ENCODE measurements at regions not wholly inside any gene's neighbourhood (a gene's known extent, or its start where the extent isn't known, plus 50 kb on each side); places are given as distances from the start of the nearest gene placed in this dataset.

GRCh38 chr15:98131924-98132323 lies 171.4 kb downstream of the ARRDC4 start:
- Histone ChIP-seq H3K79me2 (ENCODE audit: low read length) (no peaks in the 10 kb centered on the region), H3K9me3 (ENCODE audit: insufficient read depth, low read length) (no peaks in the 10 kb centered on the region), H2AFZ (ENCODE audit: low read depth, low read length) (no peak overlapping the region), H3K27ac (ENCODE audit: low read length) (no peak overlapping the region), H3K36me3 (replicated peaks; ENCODE audit: low read depth, low read length) (no peaks in the 10 kb centered on the region), H3K4me1 (ENCODE audit: low read length) (no peaks in the 10 kb centered on the region), H3K4me2 (ENCODE audit: low read length) (no peak overlapping the region), H3K4me3 (ENCODE audit: low read length) (no peak overlapping the region), H3K27me3 (ENCODE audit: low read depth, low read length) (no peaks in the 10 kb centered on the region), H3K9ac (ENCODE audit: low read length) (no peak overlapping the region), H4K20me1 (ENCODE audit: insufficient read depth, low read length) (no peaks in the 10 kb centered on the region)
- TF ChIP-seq CTCF (IDR thresholded peaks at IDR 0.05; ENCODE audit: low read depth, low read length): no peak
- TF ChIP-seq EZH2phosphoT487 (IDR thresholded peaks at IDR 0.05; ENCODE audit: low read depth): no peak

- H3K9me3 ChIP-seq (ENCODE audit: insufficient read depth, low read length): no peaks in the 10 kb centered on the region
- H4K20me1 ChIP-seq (ENCODE audit: insufficient read depth, low read length): no peaks in the 10 kb centered on the region
- H2AFZ ChIP-seq (ENCODE audit: low read depth, low read length): no peak overlapping the region
- H3K9ac ChIP-seq (ENCODE audit: low read length): no peak overlapping the region
- no peak overlapping the region for H3K4me3 ChIP-seq (ENCODE audit: low read length)
- no peak overlapping the region for H3K27ac ChIP-seq (ENCODE audit: low read length)
- H3K36me3 ChIP-seq (replicated peaks; ENCODE audit: low read depth, low read length): no peaks in the 10 kb centered on the region
- H3K79me2 ChIP-seq (ENCODE audit: low read length): no peaks in the 10 kb centered on the region
- no peak overlapping the region for H3K4me2 ChIP-seq (ENCODE audit: low read length)
- H3K4me1 ChIP-seq (ENCODE audit: low read length): no peaks in the 10 kb centered on the region
- TF ChIP-seq EZH2phosphoT487 (IDR thresholded peaks at IDR 0.05; ENCODE audit: low read depth) (no peak), CTCF (IDR thresholded peaks at IDR 0.05; ENCODE audit: low read depth, low read length) (no peak)
- no peaks in the 10 kb centered on the region for H3K27me3 ChIP-seq (ENCODE audit: low read depth, low read length)
Observed at GRCh38 chr15:98134905-98135304, 174.4 kb downstream of the ARRDC4 start.

GRCh38 chr15:98138910-98139309 lies 178.4 kb downstream of the ARRDC4 start:
- no peak overlapping the region for H3K4me2 ChIP-seq (ENCODE audit: low read length)
- H3K9me3 ChIP-seq (ENCODE audit: insufficient read depth, low read length): no peaks in the 10 kb centered on the region
- H3K27ac ChIP-seq (ENCODE audit: low read length): no peak overlapping the region
- TF ChIP-seq EZH2phosphoT487 (IDR thresholded peaks at IDR 0.05; ENCODE audit: low read depth) (no peak), CTCF (IDR thresholded peaks at IDR 0.05; ENCODE audit: low read depth, low read length) (no peak)
- no peaks in the 10 kb centered on the region for H3K79me2 ChIP-seq (ENCODE audit: low read length)
- no peak overlapping the region for H2AFZ ChIP-seq (ENCODE audit: low read depth, low read length)
- no peaks in the 10 kb centered on the region for H3K36me3 ChIP-seq (replicated peaks; ENCODE audit: low read depth, low read length)
- H4K20me1 ChIP-seq (ENCODE audit: insufficient read depth, low read length): no peaks in the 10 kb centered on the region
- no peak overlapping the region for H3K9ac ChIP-seq (ENCODE audit: low read length)
- H3K27me3 ChIP-seq (ENCODE audit: low read depth, low read length): no peaks in the 10 kb centered on the region
- no peak overlapping the region for H3K4me3 ChIP-seq (ENCODE audit: low read length)
- no peaks in the 10 kb centered on the region for H3K4me1 ChIP-seq (ENCODE audit: low read length)

GRCh38 chr15:98139337-98139736 lies 178.8 kb downstream of the ARRDC4 start:
- Histone ChIP-seq H4K20me1 (ENCODE audit: insufficient read depth, low read length) (no peaks in the 10 kb centered on the region), H3K9me3 (ENCODE audit: insufficient read depth, low read length) (no peaks in the 10 kb centered on the region), H3K4me2 (ENCODE audit: low read length) (no peak overlapping the region), H3K79me2 (ENCODE audit: low read length) (no peaks in the 10 kb centered on the region), H3K27ac (ENCODE audit: low read length) (no peak overlapping the region), H3K4me3 (ENCODE audit: low read length) (no peak overlapping the region), H2AFZ (ENCODE audit: low read depth, low read length) (no peak overlapping the region), H3K36me3 (replicated peaks; ENCODE audit: low read depth, low read length) (no peaks in the 10 kb centered on the region), H3K4me1 (ENCODE audit: low read length) (no peaks in the 10 kb centered on the region), H3K9ac (ENCODE audit: low read length) (no peak overlapping the region), H3K27me3 (ENCODE audit: low read depth, low read length) (no peaks in the 10 kb centered on the region)
- TF ChIP-seq EZH2phosphoT487 (IDR thresholded peaks at IDR 0.05; ENCODE audit: low read depth): no peak
- TF ChIP-seq CTCF (IDR thresholded peaks at IDR 0.05; ENCODE audit: low read depth, low read length): no peak

Data from OCI-LY3 (cell line).